ENCODE measurements at regions not wholly inside any gene's neighbourhood (a gene's known extent, or its start where the extent isn't known, plus 50 kb on each side); places are given as distances from the start of the nearest gene placed in this dataset.

GRCh38 chr16:85495823-85496538 is 117.1 kb upstream of the GSE1 start:
- TF ChIP-seq CTCF (optimal IDR thresholded peaks at IDR 0.05 in 1 of 3, IDR thresholded peaks at IDR 0.05 in 1 of 3, conservative IDR thresholded peaks at IDR 0.05 in 1 of 3; ENCODE audit: extremely low read depth in 1 of 3, insufficient read depth in 2 of 3, low read length in 3 of 3) (no peak), EZH2 (IDR thresholded peaks at IDR 0.05; ENCODE audit: low read length) (no peak)
